NCI-H510A (cell line): ENCODE measurements at regions not wholly inside any gene's neighbourhood (a gene's known extent, or its start where the extent isn't known, plus 50 kb on each side); places are given as distances from the start of the nearest gene placed in this dataset.

ENCODE experiments used
- DNase-seq: peaks from one replicate; lab custom pipeline; 2025; lab: John Stamatoyannopoulos, UW

GRCh38 chr10:61089251-61089650, 145.3 kb upstream of the RHOBTB1 start:
- no peak for DNase-seq

DNA sequence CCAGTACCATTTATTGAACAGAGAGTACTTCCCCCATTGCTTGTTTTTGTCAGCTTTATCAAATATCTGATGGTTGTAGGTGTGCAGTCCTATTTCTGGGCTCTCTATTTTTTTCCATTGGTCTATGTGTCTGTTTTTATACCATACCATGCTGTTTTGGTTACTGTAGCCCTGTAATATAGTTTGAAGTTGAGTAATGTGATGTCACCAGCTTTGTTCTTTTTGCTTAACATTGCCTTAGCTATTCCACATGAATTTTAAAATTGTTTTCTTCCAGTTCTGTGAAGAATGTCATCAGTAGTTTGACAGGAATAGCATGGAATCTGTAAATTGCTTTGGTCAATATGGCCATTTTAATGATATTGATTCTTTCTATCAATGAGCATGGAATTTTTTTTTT, 140.5 kb upstream of the RHOBTB1 start:
- no peak for DNase-seq

DNA sequence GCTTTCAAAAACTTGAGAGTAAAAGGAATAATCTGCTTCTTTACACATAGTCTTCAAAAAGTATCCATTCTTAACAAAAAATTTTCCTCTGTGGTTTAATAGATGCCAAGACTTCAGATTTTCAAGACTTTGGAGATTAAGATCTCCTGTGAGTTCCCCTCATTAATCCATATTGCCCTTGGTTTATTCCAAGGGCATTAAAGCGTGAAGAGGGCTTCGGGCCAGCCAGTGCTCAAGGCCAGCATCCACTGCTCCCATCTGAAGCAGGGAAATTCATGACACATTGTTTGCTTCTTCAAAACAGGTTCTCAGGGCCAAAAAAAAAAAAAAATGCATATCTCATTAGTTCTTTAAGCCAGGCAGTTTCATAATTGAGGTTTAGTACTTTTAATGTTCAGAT, 137.3 kb upstream of the RHOBTB1 start:
- no peak for DNase-seq

DNA sequence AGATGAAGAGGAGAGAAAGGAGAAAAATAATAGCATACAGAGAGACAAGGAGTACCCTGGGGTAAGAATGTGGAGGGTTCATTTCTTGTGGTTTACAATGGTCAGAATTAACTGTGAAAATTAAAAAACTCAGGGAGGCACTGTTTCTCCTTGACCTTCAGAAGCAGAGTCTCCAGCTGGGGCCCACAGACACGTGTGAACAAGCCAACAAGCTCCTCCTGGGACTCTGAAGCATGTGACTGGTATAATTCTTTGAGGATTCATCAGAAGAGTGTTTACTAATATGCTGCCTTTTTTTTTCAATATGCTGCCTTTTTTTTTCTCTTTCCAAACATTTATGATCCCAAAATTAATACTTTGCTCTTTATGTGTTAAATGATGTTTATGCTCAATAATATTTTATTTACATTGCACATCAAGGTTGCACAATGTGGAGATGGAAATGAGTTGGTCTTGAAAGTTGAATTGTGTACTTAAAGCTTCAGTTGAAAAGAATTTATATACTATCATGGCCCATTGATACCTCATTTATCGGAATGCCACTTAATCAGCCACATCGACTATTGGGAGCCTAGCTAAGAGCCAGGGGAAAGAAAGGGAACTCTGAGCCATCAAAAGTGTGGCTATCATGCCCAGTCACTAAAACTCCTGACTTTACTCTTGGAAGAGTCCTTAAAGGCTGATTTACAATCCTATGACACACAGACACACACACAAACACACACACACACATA, 134.7 kb upstream of the RHOBTB1 start:
- DNase-seq, result no peak

DNA sequence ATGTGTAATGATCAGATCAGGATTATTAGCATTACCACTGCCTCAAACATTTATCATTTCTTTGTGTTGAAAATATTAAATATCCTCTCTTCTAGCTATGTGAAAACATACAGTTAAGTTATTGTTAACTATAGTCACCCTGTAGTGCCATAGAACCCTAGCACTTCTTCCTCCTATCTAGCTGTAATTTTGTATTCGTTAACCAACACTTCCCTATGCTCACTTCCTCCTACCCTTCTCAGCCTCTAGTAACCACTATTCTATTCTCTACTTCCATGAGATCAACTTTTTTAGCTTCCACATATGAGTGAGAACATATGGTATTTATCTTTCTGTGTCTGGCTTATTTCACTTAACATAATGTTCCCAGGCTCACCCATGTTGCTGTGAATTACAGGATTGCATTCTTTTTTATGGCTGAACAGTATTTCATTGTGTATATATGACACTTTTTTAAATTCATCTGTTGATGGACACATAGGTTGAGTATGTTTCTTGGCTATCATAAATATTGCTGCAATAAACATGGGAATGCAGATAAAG, 132.7 kb upstream of the RHOBTB1 start:
- no peak for DNase-seq

DNA sequence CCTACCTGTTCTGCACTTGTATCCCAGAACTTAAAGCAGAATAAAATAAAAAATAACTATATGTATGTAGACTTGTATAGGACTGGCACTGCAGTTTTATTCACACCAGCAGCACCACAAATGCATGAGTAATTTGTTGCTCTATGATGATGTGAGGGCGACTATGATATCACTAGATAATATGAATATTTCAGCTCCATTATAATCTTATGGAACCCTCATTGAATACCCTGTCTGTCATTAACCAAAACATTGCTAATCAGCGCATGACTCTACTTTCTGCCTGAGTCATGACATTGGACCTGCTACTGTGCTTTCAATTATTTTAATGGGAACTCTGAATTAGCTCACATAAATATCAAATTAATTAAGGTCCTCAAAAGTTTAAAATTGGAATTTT, 129.4 kb upstream of the RHOBTB1 start:
- DNase-seq, result no peak

- no peak for DNase-seq
Observed at GRCh38 chr10:61071580-61071979, 127.6 kb upstream of the RHOBTB1 start.

DNA sequence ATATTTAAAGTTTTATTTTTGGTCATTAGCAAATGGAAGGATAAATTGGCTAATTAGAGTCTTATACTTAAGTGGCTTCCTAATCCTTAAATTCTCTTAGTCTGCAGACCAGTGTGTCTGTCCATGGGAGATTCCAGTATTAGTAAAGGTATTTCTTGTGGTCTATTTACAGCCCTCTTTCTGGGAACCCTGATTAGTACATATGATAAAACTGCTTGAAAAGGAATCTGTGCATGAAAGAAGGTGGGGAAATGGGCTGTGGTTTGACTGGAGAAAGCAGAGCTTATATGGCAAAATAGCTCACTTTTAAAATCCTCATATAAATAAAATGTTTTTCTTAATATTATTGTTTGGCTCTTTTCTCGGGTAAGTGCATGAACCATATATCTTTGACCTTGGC, 124.5 kb upstream of the RHOBTB1 start:
- no peak for DNase-seq

DNA sequence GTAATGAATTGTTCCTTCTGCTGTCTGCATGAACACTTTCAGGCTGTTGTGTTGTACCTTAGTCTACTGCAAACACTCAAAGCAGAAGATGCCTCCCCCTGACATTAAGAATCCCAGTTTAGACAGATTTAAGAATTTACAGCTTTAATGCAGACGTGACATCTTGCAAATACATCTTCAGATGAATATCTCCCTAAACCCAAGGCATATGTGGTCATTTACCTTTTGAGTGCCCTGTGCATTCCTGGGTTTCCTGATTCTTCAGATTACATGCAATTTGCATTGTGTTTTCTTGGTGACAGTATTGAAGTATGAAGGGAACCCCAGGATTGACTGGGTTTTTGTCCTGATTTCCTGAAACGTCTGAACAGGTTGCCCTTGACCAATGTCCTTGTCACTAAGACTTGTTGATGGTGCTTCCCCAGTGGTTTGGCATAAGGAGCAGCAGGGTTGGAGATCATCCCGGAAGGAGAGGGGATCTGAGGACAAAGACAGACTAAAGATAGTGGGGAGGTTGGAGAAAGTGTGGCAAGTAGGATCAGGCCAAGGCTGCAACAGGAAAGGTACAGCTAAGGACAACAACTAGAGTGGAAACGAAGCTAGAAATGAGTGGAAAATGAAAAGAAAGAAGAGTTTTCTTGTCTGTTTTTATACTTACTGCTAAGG, 123.8 kb upstream of the RHOBTB1 start:
- DNase-seq, result no peak

- DNase-seq, result no peak
Observed at GRCh38 chr10:61066661-61067344, 122.8 kb upstream of the RHOBTB1 start.

- DNase-seq, result no peak
Observed at GRCh38 chr10:61065051-61065450, 121.1 kb upstream of the RHOBTB1 start.

DNA sequence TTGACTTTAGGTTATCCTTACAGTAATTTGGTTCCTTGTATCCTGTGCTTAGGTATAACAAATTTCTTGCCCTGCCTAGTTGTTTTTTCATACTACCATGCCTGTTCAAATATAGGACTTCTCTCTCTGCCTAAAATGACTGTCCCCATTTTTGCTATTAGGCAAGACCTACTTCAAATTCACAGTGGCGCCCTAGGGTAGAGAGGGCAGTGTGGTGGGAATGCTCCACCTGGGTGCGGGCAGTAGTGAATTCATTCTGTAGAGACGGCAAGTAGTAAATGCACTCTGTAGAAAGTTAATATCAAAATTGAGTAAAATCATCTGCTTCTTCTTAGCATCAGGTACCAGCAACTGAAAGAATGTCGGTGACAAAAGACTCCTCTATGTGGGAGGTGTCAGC, 120.4 kb upstream of the RHOBTB1 start:
- DNase-seq, result no peak

DNA sequence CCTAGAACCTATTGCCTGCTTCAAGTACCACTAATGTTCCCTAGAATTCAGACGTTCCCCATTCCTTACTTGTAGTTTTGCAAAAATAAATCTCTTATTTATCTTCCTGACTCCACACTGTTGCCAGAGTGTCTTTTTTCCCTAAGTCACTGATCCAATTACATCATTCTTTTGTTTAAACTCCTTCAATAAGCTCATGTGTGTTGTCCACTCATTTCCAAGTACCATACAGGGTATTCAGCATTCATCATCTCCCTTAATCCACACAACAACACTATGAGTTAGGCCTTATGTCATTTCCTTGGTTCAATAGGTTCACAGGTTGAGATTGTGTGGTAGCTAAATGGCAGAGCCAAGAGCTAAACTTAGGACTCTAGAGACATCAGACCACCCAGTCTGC, 119.9 kb upstream of the RHOBTB1 start:
- DNase-seq, result no peak

DNA sequence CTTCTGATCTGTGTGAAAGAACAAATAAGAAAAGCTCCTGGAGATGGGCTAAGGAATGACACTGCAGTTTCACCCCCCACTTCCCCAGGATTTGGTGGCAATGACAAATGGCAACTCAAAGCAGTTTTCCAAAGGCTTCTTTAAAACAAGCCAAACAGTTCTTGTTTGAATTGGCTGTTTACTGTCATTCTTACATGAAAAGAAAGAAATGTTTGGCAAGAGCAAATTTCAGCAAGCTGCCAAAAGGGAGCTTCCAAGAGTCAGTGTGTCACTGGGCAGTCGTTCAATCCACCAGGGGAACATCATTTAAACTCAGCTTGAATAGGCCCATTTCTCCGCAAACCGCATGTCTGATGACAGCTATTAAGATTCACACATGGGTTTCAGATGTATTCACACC, 119.0 kb upstream of the RHOBTB1 start:
- DNase-seq, result no peak

DNA sequence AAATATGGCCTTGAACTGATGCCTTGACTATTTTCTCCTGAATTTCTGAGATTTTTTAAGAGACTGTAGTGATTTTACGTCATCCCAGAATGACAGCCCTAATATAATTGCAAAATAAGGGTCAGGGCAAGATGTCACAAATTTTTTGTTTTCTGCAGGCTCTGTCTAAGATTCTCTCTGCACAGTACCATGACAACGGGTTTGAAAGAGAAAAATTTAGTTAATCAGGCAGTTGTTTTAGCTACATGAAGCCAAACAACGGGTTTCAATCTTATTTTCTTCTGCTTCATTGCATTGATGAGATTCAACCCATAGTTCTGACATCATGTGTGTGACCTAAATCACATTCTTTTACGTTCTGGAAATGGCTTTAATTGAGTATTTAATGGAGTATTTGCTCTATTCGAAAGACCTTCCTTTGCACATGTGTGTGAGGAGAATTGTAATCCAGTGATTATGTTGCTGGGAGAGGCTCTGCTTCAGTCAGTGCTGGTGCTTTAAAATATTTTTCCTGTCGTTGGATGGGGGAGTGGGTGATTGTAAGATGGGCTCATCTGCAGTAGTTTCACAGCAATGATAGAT, 118.0 kb upstream of the RHOBTB1 start:
- DNase-seq, result no peak

DNA sequence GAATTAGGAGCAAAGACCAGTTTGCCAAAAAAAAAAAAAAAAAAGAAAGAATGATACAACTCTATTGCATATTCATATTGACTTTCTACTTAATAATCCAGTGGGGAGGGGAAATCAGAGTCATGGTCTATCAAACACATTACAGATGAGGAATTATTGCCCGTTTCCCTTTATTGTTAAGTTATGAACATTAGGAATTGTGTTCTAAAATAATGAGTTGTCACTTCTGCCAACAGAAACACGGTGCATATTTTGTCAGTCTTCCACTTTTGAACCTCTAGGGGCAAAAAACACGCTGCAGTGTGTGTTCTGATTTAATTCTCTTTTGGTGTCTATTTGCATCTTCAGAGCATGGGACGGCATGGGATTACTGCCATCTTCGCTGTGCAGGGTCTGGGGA, 115.7 kb upstream of the RHOBTB1 start:
- DNase-seq, result no peak

- no peak for DNase-seq
Observed at GRCh38 chr10:61052469-61053205, 108.7 kb upstream of the RHOBTB1 start.

DNA sequence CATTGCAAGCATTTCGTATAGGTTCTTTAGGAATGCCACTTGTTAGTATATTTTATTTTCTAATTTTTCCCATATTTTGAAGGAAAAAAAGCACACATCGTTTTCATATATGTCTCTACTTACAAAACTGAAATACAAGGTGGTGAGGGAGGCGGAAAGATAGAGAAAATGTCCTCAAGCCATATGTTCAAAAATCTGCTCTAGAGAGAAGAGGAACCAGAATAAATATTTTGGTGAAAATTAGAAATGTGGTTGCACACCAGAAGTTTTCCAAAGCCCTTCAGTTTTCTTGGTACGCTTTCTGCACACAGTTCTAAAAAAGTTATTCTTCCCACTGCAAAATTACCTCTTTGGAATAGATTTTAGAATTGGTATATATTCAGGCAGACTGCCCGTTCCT, 107.4 kb upstream of the RHOBTB1 start:
- no peak for DNase-seq

DNA sequence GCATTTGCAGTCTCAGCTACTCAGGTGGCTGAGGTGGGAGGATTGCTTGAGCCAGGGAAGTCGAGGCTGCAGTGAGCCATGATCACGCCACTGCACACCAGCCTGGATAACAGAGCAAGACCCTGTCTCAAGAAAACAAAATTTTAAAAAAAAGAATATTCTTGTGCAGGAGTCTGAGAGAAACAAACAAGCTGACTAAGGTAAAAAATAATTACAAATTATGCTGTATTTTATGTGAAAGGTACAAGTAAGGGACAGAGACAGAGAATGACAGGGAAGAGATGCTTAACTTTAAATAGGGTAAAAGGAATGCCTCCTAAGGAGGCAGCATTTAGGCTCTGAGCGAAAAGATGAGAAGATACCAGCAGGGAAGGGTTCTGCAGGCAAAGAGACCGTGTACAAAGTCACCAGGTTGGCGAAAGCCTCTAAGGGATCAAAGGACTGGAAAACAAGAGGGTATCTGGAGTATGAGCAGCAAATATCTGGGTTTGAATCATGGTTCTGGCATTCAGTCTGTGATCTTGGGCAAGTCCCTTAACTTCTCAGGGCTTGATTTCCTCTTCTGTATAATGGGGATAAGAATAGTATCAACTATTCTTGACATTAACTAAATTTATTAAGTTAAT, 106.2 kb upstream of the RHOBTB1 start:
- no peak for DNase-seq

DNA sequence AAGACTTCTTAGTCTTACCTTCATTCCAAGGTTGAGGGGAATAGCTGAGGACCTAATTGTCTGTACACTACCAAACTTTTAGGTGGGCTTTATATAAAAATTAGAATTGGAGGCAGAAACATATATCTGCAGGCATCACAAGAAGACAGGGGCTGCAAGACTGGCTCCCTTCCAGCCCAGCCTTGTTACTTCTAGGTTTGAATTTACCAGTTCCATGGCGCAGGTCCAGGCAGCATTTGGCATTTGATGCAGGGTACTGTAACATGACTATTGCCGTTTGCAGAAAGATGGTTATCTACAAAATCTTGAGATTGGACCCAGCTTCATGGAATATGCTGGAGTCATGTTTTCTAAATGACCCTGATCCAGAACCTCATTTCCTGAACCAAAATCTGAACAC, 105.4 kb upstream of the RHOBTB1 start:
- DNase-seq, result no peak

DNA sequence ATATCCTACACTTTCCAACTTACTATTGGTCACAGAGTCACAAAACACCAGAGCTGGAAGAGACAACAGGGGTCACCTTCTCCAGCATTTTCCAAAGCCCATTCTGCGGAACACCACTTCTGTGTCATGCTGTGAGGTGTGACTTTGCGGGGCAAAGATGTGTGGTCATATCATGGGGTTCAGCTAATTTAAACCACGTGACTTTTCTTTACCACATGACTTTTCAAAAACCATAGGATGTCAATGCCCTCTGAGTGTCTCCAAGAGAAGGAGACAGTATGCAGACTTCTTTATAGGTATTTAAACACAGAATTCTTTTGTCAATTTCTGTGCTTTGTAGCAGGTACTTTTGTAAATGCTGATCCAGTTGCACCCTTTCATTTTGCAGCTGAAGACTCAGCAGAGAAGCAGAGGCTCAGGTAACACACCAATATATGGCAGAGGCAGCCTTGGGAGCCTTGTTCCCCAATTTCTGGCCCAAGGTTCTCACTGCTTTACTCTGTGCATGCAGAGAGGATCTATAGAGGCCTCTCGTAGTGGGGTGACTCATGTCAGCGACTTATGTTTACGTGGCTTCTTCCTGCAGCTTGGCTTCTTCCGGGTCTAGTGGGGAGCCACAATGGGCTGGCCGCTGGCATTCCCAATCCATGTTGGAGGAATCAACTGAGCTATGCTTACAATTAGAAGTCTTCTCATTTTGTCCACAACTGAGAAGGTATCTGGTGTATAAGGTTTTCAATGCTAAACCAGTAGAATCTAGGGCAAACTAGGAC, 104.0 kb upstream of the RHOBTB1 start:
- no peak for DNase-seq
